Parathyroid adenoma (tissue), 2 donors: ENCODE measurements at regions not wholly inside any gene's neighbourhood (a gene's known extent, or its start where the extent isn't known, plus 50 kb on each side); places are given as distances from the start of the nearest gene placed in this dataset.

Source experiments
- H2AFZ ChIP-seq: fragments of 300-600 bp; sonication (generic); one replicate; pipeline ENCODE4 v1.7.0; 2017; ENCODE audit warnings: antibody characterized with exemption, mild to moderate bottlenecking
- H3K27ac ChIP-seq: fragments of 300-600 bp; sonication (generic); one replicate; pipeline ENCODE4 v1.7.0; 2017
- H3K27me3 ChIP-seq: fragments of 300-600 bp; sonication (generic); one replicate; pipeline ENCODE4 v1.7.0; 2017; ENCODE audit warnings: low read length; ENCODE audit not compliant: control insufficient read depth, insufficient read depth
- H3K36me3 ChIP-seq: fragments of 300-600 bp; sonication (generic); one replicate; pipeline ENCODE4 v1.7.0; 2017; ENCODE audit warnings: low read length; ENCODE audit not compliant: control insufficient read depth, insufficient read depth
- H3K4me1 ChIP-seq: fragments of 300-600 bp; sonication (generic); one replicate; pipeline ENCODE4 v1.7.0; 2017; ENCODE audit warnings: control low read depth
- H3K4me2 ChIP-seq: fragments of 300-600 bp; sonication (generic); one replicate; pipeline ENCODE4 v1.7.0; 2017; ENCODE audit warnings: low read length
- H3K4me3 ChIP-seq: fragments of 300-600 bp; sonication (generic); one replicate; pipeline ENCODE4 v1.7.0; 2017; ENCODE audit warnings: low read depth, low read length
- H3K79me2 ChIP-seq: fragments of 300-600 bp; sonication (generic); one replicate; pipeline ENCODE4 v1.7.0; 2017; ENCODE audit warnings: control low read depth
- H3K9ac ChIP-seq: fragments of 300-600 bp; sonication (generic); one replicate; pipeline ENCODE4 v1.7.0; 2017; ENCODE audit warnings: mild to moderate bottlenecking
- H3K9me3 ChIP-seq: fragments of 300-600 bp; sonication (generic); one replicate; pipeline ENCODE4 v1.7.0; 2017; ENCODE audit warnings: low read length; ENCODE audit not compliant: control insufficient read depth
- CTCF ChIP-seq: fragments of 300-600 bp; sonication (generic); IDR thresholded peaks from one replicate; pipeline ENCODE4 v1.7.0; 2017; ENCODE audit warnings: antibody characterized with exemption, mild to moderate bottlenecking
- donor health status: primary hyperparathyroidism.

GRCh38 chr13:109631069-109631468 lies 155.3 kb downstream of the IRS2 start:
- H3K9ac ChIP-seq = no peak overlapping the region
- no peak overlapping the region for H3K27ac ChIP-seq
- no peak for TF ChIP-seq CTCF
- H3K9me3 ChIP-seq = no peaks in the 10 kb centered on the region
- no peaks in the 10 kb centered on the region for H3K36me3 ChIP-seq
- no peaks in the 10 kb centered on the region for H3K27me3 ChIP-seq
- H3K4me3 ChIP-seq = no peak overlapping the region
- no peaks in the 10 kb centered on the region for H3K4me1 ChIP-seq
- no peak overlapping the region for H2AFZ ChIP-seq
- no peaks in the 10 kb centered on the region for H3K79me2 ChIP-seq
- no peak overlapping the region for H3K4me2 ChIP-seq

- no peak overlapping the region for H2AFZ ChIP-seq
- H3K4me3 ChIP-seq = no peak overlapping the region
- no peaks in the 10 kb centered on the region for H3K79me2 ChIP-seq
- no peaks in the 10 kb centered on the region for H3K27me3 ChIP-seq
- no peaks in the 10 kb centered on the region for H3K4me1 ChIP-seq
- H3K27ac ChIP-seq = no peak overlapping the region
- H3K9ac ChIP-seq = no peak overlapping the region
- H3K4me2 ChIP-seq = no peak overlapping the region
- H3K9me3 ChIP-seq = no peaks in the 10 kb centered on the region
- no peaks in the 10 kb centered on the region for H3K36me3 ChIP-seq
- no peak for TF ChIP-seq CTCF
Measured at GRCh38 chr13:109630271-109630670, 156.1 kb downstream of the IRS2 start.

GRCh38 chr13:109629737-109630136 lies 156.6 kb downstream of the IRS2 start:
- Histone ChIP-seq H3K4me1 (no peaks in the 10 kb centered on the region), H3K27ac (no peak overlapping the region), H3K9me3 (no peaks in the 10 kb centered on the region), H3K4me3 (no peak overlapping the region), H3K36me3 (no peaks in the 10 kb centered on the region), H3K9ac (no peak overlapping the region), H3K4me2 (no peak overlapping the region), H2AFZ (no peak overlapping the region), H3K27me3 (no peaks in the 10 kb centered on the region), H3K79me2 (no peaks in the 10 kb centered on the region)
- TF ChIP-seq CTCF = no peak

GRCh38 chr13:109628251-109628699 lies 158.1 kb downstream of the IRS2 start:
- Histone ChIP-seq H3K27me3 (no peaks in the 10 kb centered on the region), H3K79me2 (no peaks in the 10 kb centered on the region), H3K27ac (no peak overlapping the region), H3K4me2 (no peak overlapping the region), H3K36me3 (no peaks in the 10 kb centered on the region), H3K9me3 (no peaks in the 10 kb centered on the region), H2AFZ (no peak overlapping the region), H3K9ac (no peak overlapping the region), H3K4me1 (no peaks in the 10 kb centered on the region), H3K4me3 (no peak overlapping the region)
- no peak for TF ChIP-seq CTCF

GRCh38 chr13:109627649-109628048 lies 158.7 kb downstream of the IRS2 start:
- TF ChIP-seq CTCF = no peak
- Histone ChIP-seq H2AFZ (no peak overlapping the region), H3K4me2 (no peak overlapping the region), H3K36me3 (no peaks in the 10 kb centered on the region), H3K27me3 (no peaks in the 10 kb centered on the region), H3K4me3 (no peak overlapping the region), H3K9me3 (no peaks in the 10 kb centered on the region), H3K4me1 (no peaks in the 10 kb centered on the region), H3K79me2 (no peaks in the 10 kb centered on the region), H3K9ac (no peak overlapping the region), H3K27ac (no peak overlapping the region)
